ENCODE measurements at regions not wholly inside any gene's neighbourhood (a gene's known extent, or its start where the extent isn't known, plus 50 kb on each side); places are given as distances from the start of the nearest gene placed in this dataset.

DNA sequence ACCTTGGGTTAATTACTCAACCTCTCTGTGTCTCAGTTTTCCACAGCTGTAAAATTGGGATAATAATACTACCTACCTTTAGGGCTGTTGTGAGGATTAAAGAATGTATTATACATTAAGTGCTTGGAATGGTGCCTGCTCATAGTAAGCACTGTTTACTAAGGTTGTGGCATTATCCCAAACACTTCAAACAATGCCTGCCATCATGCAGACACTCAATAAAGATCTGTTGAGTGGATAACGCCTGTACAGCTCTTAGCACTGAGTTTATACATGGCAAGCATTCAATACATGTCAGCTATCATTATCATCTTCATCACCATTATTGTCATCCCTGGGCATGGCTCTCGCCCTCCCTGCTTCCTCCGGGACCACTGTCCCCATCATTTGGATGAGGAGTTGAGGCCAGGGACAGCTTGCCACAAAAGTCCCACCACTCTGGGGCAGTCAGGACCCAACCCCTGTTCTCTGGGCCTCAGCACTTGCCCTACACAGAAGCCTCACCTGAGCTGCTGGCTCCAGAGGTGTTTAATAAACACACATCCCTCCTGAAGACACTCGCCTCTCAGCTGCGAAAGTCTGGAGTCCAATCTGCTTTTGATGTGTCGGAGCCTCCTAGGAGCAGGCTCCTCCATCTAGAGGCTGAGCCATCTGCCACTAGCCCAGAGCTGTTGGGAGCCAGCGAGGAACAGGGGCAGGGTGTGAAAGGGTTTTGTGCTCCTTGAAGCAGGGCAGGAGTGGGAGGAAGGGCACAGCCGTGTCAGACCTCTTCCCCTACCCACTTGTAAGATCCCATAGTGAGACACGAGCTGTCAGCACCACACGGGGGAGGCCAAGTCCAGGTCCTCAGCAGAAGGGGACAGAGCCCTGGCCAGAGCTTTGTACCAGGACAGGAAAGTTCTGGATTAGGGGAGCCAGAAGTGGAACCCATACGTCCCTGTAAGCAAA is 80.9 kb upstream of the ZC3H12A start:
- TF ChIP-seq, protein P1, sequence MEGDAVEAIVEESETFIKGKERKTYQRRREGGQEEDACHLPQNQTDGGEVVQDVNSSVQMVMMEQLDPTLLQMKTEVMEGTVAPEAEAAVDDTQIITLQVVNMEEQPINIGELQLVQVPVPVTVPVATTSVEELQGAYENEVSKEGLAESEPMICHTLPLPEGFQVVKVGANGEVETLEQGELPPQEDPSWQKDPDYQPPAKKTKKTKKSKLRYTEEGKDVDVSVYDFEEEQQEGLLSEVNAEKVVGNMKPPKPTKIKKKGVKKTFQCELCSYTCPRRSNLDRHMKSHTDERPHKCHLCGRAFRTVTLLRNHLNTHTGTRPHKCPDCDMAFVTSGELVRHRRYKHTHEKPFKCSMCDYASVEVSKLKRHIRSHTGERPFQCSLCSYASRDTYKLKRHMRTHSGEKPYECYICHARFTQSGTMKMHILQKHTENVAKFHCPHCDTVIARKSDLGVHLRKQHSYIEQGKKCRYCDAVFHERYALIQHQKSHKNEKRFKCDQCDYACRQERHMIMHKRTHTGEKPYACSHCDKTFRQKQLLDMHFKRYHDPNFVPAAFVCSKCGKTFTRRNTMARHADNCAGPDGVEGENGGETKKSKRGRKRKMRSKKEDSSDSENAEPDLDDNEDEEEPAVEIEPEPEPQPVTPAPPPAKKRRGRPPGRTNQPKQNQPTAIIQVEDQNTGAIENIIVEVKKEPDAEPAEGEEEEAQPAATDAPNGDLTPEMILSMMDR (IDR thresholded peaks at IDR 0.05; ENCODE audit: low read depth, low read length) = no peak
- no peak for DNase-seq (ENCODE audit: extremely low read depth, low read depth)

- TF ChIP-seq, protein P1 (IDR thresholded peaks at IDR 0.05; ENCODE audit: low read depth, low read length) = no peak
- DNase-seq (ENCODE audit: extremely low read depth, low read depth) = no peak
Measured at GRCh38 chr1:37394574-37395464, 79.6 kb upstream of the ZC3H12A start.

GRCh38 chr1:37398096-37398495 is 76.3 kb upstream of the ZC3H12A start:
- DNase-seq (ENCODE audit: extremely low read depth, low read depth) = no peak
- TF ChIP-seq, protein P1 (IDR thresholded peaks at IDR 0.05; ENCODE audit: low read depth, low read length) = no peak

DNA sequence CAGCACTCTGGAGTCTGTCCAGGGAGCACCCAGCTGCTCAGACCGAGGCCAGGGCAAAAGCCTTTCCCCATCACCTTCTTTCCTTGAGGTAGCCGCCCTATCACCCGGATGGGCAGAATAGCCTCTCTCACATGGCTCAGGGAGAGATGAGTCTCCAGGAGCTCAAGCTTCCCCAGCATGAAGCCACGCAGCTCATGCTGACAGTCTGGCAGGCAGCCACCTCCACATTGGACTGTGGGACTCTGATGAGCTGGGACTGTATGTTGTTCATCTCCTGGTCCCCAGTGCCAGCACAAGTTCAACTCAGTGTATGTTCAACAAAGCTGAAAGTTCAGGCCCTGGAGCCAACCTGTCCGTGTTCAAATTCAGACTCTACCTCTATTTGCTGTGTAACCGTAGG is 75.2 kb upstream of the ZC3H12A start:
- no peak for DNase-seq (ENCODE audit: extremely low read depth, low read depth)
- TF ChIP-seq, protein P1 (IDR thresholded peaks at IDR 0.05; ENCODE audit: low read depth, low read length) = no peak

DNA sequence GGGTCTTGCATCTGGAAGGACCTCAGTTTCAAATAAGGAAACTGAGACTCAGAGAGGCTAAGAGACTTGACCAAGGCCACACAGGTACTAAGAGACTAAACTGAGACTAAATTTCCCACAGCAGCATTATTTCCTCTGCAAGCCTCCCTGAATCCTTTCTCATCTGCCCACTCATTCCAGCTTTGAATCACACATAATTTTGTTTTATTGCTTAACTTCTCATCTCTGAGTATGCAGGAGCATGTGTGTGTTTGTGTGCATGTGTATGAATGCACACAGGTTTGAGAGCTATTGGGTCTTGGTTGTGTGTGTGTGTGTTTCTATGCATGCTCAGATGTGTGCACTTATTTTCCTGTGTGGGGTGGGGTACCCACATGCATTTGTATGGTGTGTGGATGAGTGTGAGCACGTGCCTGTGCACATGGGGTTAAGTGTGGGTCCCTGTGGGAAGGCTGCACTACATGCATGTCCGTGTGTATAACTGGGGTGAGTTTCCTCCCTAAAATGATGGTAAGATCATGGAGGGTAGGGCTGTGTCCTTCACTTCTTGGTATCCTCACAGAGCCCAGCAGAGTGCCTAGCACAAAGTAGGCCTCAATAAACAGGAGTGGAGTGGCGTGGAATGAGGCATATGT is 74.4 kb upstream of the ZC3H12A start:
- TF ChIP-seq, protein P1 (IDR thresholded peaks at IDR 0.05; ENCODE audit: low read depth, low read length) = no peak
- no peak for DNase-seq (ENCODE audit: extremely low read depth, low read depth)

GRCh38 chr1:37400466-37401225 is 73.7 kb upstream of the ZC3H12A start:
- TF ChIP-seq, protein P1 (IDR thresholded peaks at IDR 0.05; ENCODE audit: low read depth, low read length) = no peak
- DNase-seq (ENCODE audit: extremely low read depth, low read depth) = no peak
